ENCODE measurements at regions not wholly inside any gene's neighbourhood (a gene's known extent, or its start where the extent isn't known, plus 50 kb on each side); places are given as distances from the start of the nearest gene placed in this dataset.

DNA sequence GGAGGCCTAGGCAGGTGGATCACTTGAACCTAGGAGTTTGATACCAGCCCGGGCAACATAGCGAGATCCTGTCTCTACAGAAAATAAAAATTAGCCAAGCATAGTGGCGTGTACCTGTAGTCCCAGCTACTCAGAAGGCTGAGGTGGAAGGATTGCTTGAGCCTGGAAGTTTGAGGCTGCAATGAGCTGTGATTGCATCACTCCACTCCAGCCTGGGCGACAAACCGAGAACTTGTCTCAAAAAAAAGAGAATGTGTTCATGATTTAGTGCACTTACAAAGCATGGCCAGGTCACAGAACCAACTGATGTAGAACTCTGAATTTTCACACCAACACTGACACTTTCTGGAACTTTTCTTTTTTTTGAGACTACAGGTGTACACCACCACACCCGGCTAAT, 182.7 kb downstream of the ZFP64 start:
- intact Hi-C loops (cut with DNase I): no loop called here
- TF ChIP-seq, protein P1, sequence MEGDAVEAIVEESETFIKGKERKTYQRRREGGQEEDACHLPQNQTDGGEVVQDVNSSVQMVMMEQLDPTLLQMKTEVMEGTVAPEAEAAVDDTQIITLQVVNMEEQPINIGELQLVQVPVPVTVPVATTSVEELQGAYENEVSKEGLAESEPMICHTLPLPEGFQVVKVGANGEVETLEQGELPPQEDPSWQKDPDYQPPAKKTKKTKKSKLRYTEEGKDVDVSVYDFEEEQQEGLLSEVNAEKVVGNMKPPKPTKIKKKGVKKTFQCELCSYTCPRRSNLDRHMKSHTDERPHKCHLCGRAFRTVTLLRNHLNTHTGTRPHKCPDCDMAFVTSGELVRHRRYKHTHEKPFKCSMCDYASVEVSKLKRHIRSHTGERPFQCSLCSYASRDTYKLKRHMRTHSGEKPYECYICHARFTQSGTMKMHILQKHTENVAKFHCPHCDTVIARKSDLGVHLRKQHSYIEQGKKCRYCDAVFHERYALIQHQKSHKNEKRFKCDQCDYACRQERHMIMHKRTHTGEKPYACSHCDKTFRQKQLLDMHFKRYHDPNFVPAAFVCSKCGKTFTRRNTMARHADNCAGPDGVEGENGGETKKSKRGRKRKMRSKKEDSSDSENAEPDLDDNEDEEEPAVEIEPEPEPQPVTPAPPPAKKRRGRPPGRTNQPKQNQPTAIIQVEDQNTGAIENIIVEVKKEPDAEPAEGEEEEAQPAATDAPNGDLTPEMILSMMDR (IDR thresholded peaks at IDR 0.05): no peak
- TF ChIP-seq POLR2A (IDR thresholded peaks at IDR 0.05): no peak
- Histone ChIP-seq H3K4me1 (replicated peaks in 1 of 2) (no peaks in the 10 kb centered on the region), H3K27me3 (no peaks in the 10 kb centered on the region), H3K4me3 (no peak overlapping the region), H3K27ac (no peak overlapping the region), H3K36me3 (replicated peaks in 1 of 2) (no peaks in the 10 kb centered on the region), H3K9me3 (replicated peaks in 1 of 3) (no peaks in the 10 kb centered on the region)
- no peak for DNase-seq
- WGBS, 4 donors: 88 to 96% (median 92%) methylated on average over 6 of the region's 6 CpGs

DNA sequence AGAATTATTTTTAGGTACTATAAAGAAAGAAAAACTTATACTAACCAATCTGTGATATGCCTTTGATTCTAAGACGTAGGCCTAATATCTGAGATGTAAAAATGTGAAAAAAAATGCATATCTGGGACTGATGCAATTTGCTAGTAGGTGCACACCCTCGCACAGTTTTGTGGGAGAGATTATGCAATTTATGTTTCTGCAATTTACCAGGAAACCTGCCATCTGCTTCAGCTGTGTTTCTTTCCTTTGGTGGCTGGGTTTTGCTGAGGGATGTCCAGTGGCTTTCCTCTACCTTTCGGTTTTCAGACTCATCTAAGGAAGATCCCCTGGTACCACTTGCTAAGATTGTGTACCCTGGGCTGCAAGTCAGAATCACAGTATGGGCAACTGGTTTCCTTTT, 186.9 kb downstream of the ZFP64 start:
- DNase-seq: no peak
- WGBS, 4 donors: 69 to 77% (median 72%) methylated on average over 3 of the region's 3 CpGs
- intact Hi-C loops (cut with DNase I): no loop called here
- Histone ChIP-seq H3K4me3 (no peak overlapping the region), H3K4me1 (replicated peaks in 1 of 2) (no peaks in the 10 kb centered on the region), H3K9me3 (replicated peaks in 1 of 3) (no peaks in the 10 kb centered on the region), H3K27ac (no peak overlapping the region), H3K36me3 (replicated peaks in 1 of 2) (no peaks in the 10 kb centered on the region), H3K27me3 (no peaks in the 10 kb centered on the region)
- TF ChIP-seq, protein P1 (IDR thresholded peaks at IDR 0.05): no peak
- TF ChIP-seq POLR2A (IDR thresholded peaks at IDR 0.05): no peak

GRCh38 chr20:52004018-52004417, 187.6 kb downstream of the ZFP64 start:
- no peak for TF ChIP-seq POLR2A (IDR thresholded peaks at IDR 0.05)
- TF ChIP-seq, protein P1 (IDR thresholded peaks at IDR 0.05): no peak
- Histone ChIP-seq H3K27me3 (no peaks in the 10 kb centered on the region), H3K4me1 (replicated peaks in 1 of 2) (no peaks in the 10 kb centered on the region), H3K9me3 (replicated peaks in 1 of 3) (no peaks in the 10 kb centered on the region), H3K27ac (no peak overlapping the region), H3K4me3 (no peak overlapping the region), H3K36me3 (replicated peaks in 1 of 2) (no peaks in the 10 kb centered on the region)
- DNase-seq: no peak
- intact Hi-C loops (cut with DNase I): no loop called here
- 82 to 93% (median 88%) methylated on average over 5 of the region's 5 CpGs for WGBS, 4 donors

GRCh38 chr20:52003415-52003814, 188.2 kb downstream of the ZFP64 start:
- Histone ChIP-seq H3K4me3 (no peak overlapping the region), H3K36me3 (replicated peaks in 1 of 2) (no peaks in the 10 kb centered on the region)

More at GRCh38 chr20:52003415-52003814, 188.2 kb downstream of the ZFP64 start:
- Histone ChIP-seq H3K27ac (no peak overlapping the region), H3K4me1 (replicated peaks in 1 of 2) (no peaks in the 10 kb centered on the region), H3K9me3 (replicated peaks in 1 of 3) (no peaks in the 10 kb centered on the region), H3K27me3 (no peaks in the 10 kb centered on the region)
- no peak for DNase-seq
- intact Hi-C loops (cut with DNase I): no loop called here
- 68 to 75% (median 73%) methylated on average over 5 of the region's 5 CpGs for WGBS, 4 donors
- no peak for TF ChIP-seq POLR2A (IDR thresholded peaks at IDR 0.05)
- TF ChIP-seq, protein P1 (IDR thresholded peaks at IDR 0.05): no peak

Data from adrenal gland (tissue), 9 donors.